Progenitor cell of endocrine pancreas (in vitro differentiated cells): ENCODE measurements at regions not wholly inside any gene's neighbourhood (a gene's known extent, or its start where the extent isn't known, plus 50 kb on each side); places are given as distances from the start of the nearest gene placed in this dataset.

ENCODE experiments used
- DNase-seq: peaks from one replicate; pipeline ENCODE4 v3.0.0; 2021; ENCODE audit warnings: low spot score; ENCODE audit not compliant: unreplicated experiment
- H3K27ac Mint-ChIP-seq: 2 replicates; pipeline ENCODE4 v1.8.0; 2021; ENCODE audit warnings: mild to moderate bottlenecking, moderate library complexity, mixed read lengths
- H3K27me3 Mint-ChIP-seq: 2 replicates; pipeline ENCODE4 v1.8.0; 2021; ENCODE audit warnings: mixed read lengths
- H3K36me3 Mint-ChIP-seq: 2 replicates; pipeline ENCODE4 v1.8.0; 2022; ENCODE audit warnings: mixed read lengths; ENCODE audit not compliant: insufficient read depth
- H3K4me1 Mint-ChIP-seq: 2 replicates; pipeline ENCODE4 v1.8.0; 2021; ENCODE audit warnings: low read depth, mixed read lengths
- H3K4me3 Mint-ChIP-seq: 2 replicates; pipeline ENCODE4 v1.8.0; 2021; ENCODE audit warnings: low read depth, mild to moderate bottlenecking, moderate library complexity, mixed read lengths
- H3K9me3 Mint-ChIP-seq: 2 replicates; pipeline ENCODE4 v1.8.0; 2021; ENCODE audit warnings: low read depth, mixed read lengths
- TF ChIP-seq, protein P1 (sequence below): fragments of 200-600 bp; sonication (generic); IDR thresholded peaks from one replicate; pipeline ENCODE4 v1.5.0; 2021; ENCODE audit warnings: antibody characterized with exemption, mild to moderate bottlenecking; ENCODE audit not compliant: unreplicated experiment

DNA sequence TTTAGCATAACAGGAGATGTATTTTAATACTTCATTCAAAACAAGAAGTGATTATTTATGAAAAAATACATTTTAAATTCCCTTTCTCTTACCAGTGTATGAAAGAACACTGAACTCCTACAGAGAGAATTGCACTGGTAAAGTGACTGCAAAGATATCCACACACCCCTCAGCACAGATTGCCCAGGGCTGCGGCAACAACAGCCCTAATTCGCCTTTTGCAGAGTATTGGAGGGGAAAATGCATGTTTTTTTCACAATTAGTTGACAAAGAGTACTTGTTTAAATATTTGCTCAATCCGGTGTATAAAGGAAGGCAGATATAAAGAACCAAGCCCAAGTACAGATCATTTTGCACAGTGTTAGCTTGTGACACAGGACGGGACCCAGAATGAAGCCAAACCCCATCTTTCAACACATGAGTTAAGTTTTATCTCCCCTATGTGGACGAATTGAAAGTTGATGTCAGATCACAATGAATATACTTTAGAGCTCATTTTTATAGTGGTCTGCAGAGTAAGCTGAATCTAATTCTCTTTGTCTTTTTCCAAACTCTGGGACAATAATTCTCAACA lies 551.4 kb upstream of the IGFBP7 start:
- Mint-ChIP-seq H3K27me3 (no peaks in the 10 kb centered on the region), H3K4me1 (peaks cover 4% of the 10 kb centered on the region), H3K4me3 (no peak overlapping the region), H3K9me3 (no peaks in the 10 kb centered on the region), H3K36me3 (no peaks in the 10 kb centered on the region), H3K27ac (no peak overlapping the region)
- TF ChIP-seq, protein P1, sequence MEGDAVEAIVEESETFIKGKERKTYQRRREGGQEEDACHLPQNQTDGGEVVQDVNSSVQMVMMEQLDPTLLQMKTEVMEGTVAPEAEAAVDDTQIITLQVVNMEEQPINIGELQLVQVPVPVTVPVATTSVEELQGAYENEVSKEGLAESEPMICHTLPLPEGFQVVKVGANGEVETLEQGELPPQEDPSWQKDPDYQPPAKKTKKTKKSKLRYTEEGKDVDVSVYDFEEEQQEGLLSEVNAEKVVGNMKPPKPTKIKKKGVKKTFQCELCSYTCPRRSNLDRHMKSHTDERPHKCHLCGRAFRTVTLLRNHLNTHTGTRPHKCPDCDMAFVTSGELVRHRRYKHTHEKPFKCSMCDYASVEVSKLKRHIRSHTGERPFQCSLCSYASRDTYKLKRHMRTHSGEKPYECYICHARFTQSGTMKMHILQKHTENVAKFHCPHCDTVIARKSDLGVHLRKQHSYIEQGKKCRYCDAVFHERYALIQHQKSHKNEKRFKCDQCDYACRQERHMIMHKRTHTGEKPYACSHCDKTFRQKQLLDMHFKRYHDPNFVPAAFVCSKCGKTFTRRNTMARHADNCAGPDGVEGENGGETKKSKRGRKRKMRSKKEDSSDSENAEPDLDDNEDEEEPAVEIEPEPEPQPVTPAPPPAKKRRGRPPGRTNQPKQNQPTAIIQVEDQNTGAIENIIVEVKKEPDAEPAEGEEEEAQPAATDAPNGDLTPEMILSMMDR: no peak
- DNase-seq: no peak

DNA sequence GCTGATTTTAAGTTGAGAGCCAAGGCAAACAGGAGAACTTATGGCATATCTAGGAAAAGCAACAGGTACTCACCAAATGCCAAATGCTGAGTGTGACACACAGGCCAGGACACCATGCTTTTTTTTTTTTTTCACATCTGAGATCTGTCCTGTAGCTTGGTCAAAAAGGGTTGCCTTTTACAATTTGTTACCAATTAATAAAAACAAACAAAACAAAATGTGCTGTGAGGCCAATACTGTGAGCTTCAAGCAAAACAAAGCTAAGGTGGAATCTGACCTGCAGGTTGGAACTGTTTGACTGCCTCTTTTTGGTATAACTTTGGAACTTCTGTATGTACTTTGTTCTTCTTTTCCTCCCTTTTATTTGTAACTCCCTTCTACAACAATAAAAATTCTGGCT lies 548.5 kb upstream of the IGFBP7 start:
- no peaks in the 10 kb centered on the region for H3K27me3 Mint-ChIP-seq
- H3K9me3 Mint-ChIP-seq: no peaks in the 10 kb centered on the region
- no peak overlapping the region for H3K27ac Mint-ChIP-seq
- H3K36me3 Mint-ChIP-seq: no peaks in the 10 kb centered on the region
- H3K4me1 Mint-ChIP-seq: peaks cover 4% of the 10 kb centered on the region
- H3K4me3 Mint-ChIP-seq: no peak overlapping the region
- DNase-seq: no peak
- TF ChIP-seq, protein P1: no peak

DNA sequence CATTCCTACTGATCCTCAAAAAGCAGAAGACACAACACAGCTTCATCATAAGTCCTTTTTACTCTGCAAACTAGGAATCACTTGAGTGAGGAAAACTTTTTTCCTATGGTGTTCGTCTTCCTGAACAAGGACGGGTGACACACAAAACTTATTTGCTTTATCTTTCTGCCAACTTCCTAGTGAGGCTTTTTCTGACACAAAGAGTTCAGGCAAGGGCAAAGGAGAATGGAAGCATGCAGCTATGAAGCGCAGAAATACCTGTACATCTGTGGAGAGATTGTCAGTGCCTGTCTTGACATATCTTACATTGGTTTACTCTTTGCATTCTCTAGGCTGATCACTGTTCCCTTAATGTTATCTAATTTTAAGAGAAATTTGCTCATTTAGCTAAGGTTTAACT lies 548.0 kb upstream of the IGFBP7 start:
- DNase-seq: no peak
- Mint-ChIP-seq H3K27me3 (no peaks in the 10 kb centered on the region), H3K9me3 (no peaks in the 10 kb centered on the region), H3K27ac (no peak overlapping the region), H3K4me1 (peaks cover 4% of the 10 kb centered on the region), H3K4me3 (no peak overlapping the region), H3K36me3 (no peaks in the 10 kb centered on the region)
- TF ChIP-seq, protein P1: no peak

DNA sequence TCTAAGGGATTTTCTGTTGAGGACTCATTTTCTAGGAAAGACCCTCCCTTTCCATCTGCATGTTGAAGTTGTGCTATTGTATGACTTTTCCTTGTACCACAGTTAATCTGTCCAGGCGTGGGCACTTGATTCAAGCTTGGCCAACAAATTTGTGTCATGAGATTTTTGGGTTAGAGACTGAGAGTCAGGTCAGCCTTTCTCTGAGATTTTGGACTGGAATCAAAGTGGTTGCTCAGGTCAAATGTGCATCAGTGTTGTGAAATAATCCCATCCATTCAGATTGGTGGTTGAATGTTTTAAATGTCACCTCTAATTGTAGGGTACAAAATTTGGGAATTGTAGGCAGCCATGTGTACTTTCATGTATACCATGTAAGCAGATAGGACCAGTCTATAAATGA lies 545.2 kb upstream of the IGFBP7 start:
- TF ChIP-seq, protein P1: no peak
- Mint-ChIP-seq H3K27me3 (no peaks in the 10 kb centered on the region), H3K4me3 (no peak overlapping the region), H3K27ac (no peak overlapping the region), H3K9me3 (no peaks in the 10 kb centered on the region), H3K4me1 (no peaks in the 10 kb centered on the region), H3K36me3 (no peaks in the 10 kb centered on the region)
- DNase-seq: no peak

DNA sequence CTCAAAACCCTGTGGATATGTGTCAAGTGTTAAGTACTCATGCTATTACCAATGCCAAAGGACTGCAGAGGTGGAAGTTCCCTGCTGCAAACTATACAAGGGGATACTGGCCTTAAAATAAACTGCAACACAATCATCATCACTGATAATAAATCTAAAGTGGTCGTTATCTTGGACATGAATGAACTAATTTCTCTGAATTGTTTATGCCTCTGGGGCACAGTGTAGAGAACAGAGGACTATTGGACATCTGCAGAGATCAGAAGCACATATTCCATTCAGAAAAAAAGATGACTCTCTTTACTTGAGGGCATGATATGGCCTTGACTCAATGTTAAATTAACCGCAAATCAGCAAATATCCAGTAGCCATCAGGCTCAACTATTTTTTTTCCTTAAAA lies 542.6 kb upstream of the IGFBP7 start:
- Mint-ChIP-seq H3K36me3 (no peaks in the 10 kb centered on the region), H3K27ac (no peak overlapping the region), H3K4me1 (no peaks in the 10 kb centered on the region), H3K9me3 (no peaks in the 10 kb centered on the region), H3K27me3 (no peaks in the 10 kb centered on the region), H3K4me3 (no peak overlapping the region)
- TF ChIP-seq, protein P1: no peak
- DNase-seq: no peak
